ENCODE measurements at regions not wholly inside any gene's neighbourhood (a gene's known extent, or its start where the extent isn't known, plus 50 kb on each side); places are given as distances from the start of the nearest gene placed in this dataset.
"Not testable (repeated sequence)": the region's sequence is repeated elsewhere in the genome, so short reads cannot be mapped to it uniquely, and the experiment has no call there.

DNA sequence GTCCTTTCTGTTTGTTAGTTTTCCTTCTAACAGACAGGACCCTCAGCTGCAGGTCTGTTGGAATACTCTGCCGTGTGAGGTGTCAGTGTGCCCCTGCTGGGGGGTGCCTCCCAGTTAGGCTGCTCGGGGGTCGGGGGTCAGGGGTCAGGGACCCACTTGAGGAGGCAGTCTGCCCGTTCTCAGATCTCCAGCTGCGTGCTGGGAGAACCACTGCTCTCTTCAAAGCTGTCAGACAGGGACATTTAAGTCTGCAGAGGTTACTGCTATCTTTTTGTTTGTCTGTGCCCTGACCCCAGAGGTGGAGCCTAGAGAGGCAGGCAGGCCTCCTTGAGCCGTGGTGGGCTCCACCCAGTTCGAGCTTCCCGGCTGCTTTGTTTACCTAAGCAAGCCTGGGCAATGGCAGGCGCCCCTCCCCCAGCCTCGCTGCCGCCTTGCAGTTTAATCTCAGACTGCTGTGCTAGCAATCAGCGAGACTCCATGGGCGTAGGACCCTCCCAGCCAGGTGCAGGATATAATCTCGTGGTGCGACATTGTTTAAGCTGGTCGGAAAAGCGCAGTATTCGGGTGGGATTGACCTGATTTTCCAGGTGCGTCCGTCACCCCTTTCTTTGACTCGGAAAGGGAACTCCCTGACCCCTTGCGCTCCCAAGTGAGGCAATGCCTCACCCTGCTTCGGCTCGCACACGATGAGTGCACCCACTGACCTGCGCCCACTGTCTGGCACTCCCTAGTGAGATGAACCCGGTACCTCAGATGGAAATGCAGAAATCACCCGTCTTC lies 2002.0 kb upstream of the CDH6 start:
- DNase-seq (ENCODE audit: low read depth in 1 of 2, low spot score in 2 of 2): not testable (repeated sequence)

DNA sequence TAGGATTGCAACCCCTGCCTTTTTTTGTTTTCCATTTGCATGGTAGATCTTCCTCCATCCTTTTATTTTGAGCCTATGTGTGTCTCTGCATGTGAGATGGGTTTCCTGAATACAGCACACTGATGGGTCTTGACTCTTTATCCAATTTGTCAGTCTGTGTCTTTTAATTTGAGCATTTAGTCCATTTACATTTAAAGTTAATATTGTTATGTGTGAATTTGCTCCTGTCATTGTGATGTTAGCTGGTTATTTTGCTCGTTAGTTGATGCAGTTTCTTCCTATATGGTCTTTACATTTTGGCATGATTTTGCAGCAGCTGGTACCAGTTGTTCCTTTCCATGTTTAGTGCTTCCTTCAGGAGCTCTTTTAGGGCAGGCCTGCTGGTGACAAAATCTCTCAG lies 2003.1 kb upstream of the CDH6 start:
- H2BK120ac ChIP-seq (replicated peaks; ENCODE audit: low read depth, low read length); H3K23me2 ChIP-seq (ENCODE audit: low read depth, low read length); H2AFZ ChIP-seq (ENCODE audit: low read length); DNase-seq (ENCODE audit: low read depth in 1 of 2, low spot score in 2 of 2); H3K27ac ChIP-seq (ENCODE audit: low read depth, low read length); H3K14ac ChIP-seq (ENCODE audit: insufficient read length); H3K79me2 ChIP-seq (ENCODE audit: control insufficient read depth in 1 of 2, insufficient read depth in 2 of 2, low read length in 2 of 2); H3K4me2 ChIP-seq (ENCODE audit: insufficient read depth in 1 of 2, low read depth in 2 of 2, low read length in 2 of 2); H3K18ac ChIP-seq (ENCODE audit: extremely low read depth, low read length); H3K56ac ChIP-seq (replicated peaks; ENCODE audit: insufficient read length, low read depth, low read length); H3K23ac ChIP-seq (ENCODE audit: insufficient read length); H2BK5ac ChIP-seq (ENCODE audit: low read depth, low read length); H4K20me1 ChIP-seq (replicated peaks in 1 of 2; ENCODE audit: control insufficient read depth in 1 of 2, insufficient read depth in 2 of 2, low read length in 2 of 2); H2BK12ac ChIP-seq (ENCODE audit: low read depth, low read length); H3K4me1 ChIP-seq (replicated peaks in 1 of 4; ENCODE audit: control insufficient read depth in 3 of 4, insufficient read depth in 4 of 4, low read length in 3 of 4); H3K27me3 ChIP-seq (replicated peaks in 1 of 4; ENCODE audit: control insufficient read depth in 3 of 4, extremely low read depth in 1 of 4, insufficient read depth in 3 of 4, low read length in 3 of 4); POLR2A ChIA-PET (ENCODE audit: partially characterized antibody); H3K9ac ChIP-seq (replicated peaks in 1 of 4; ENCODE audit: extremely low read depth in 1 of 4, low read depth in 3 of 4, low read length in 3 of 4); H4K8ac ChIP-seq (ENCODE audit: extremely low read depth, insufficient read depth, low read length); CTCF ChIA-PET (ENCODE audit: partially characterized antibody); H4K5ac ChIP-seq (ENCODE audit: insufficient read length, low read depth, low read length); H3K36me3 ChIP-seq (ENCODE audit: control insufficient read depth in 2 of 4, insufficient read depth in 4 of 4, low read length in 3 of 4); FAIRE-seq; H3K79me1 ChIP-seq (ENCODE audit: low read depth, low read length); H3K4me3 ChIP-seq (ENCODE audit: extremely low read depth in 1 of 4, insufficient read depth in 2 of 4, low read depth in 3 of 4, low read length in 4 of 4); H4K91ac ChIP-seq (replicated peaks; ENCODE audit: insufficient read length, low read length); H2BK15ac ChIP-seq (ENCODE audit: low read length); H2BK20ac ChIP-seq (ENCODE audit: low read length); H3K9me3 ChIP-seq (ENCODE audit: insufficient read depth in 2 of 2, low read depth in 1 of 2, low read length in 1 of 2); H2AK5ac ChIP-seq (ENCODE audit: low read depth, low read length); H3K4ac ChIP-seq (replicated peaks; ENCODE audit: insufficient read length, low read depth, low read length): not testable (repeated sequence)
- WGBS, 2 experiments (ENCODE audit: extremely low coverage in 1 of 2, insufficient coverage in 1 of 2, insufficient read length in 1 of 2, insufficient replicate concordance in 2 of 2, low coverage in 1 of 2, low lambda C conversion rate in 2 of 2, missing lambda C conversion rate in 1 of 2): no CpG with 5 or more reads among the region's 1 CpG

More for the DNA sequence above, 2002.0 kb upstream of the CDH6 start:
- H2BK15ac ChIP-seq (ENCODE audit: low read length); H3K27ac ChIP-seq (ENCODE audit: low read depth, low read length); H3K4me2 ChIP-seq (ENCODE audit: insufficient read depth in 1 of 2, low read depth in 2 of 2, low read length in 2 of 2); H3K14ac ChIP-seq (ENCODE audit: insufficient read length); H3K4ac ChIP-seq (replicated peaks; ENCODE audit: insufficient read length, low read depth, low read length); H4K20me1 ChIP-seq (replicated peaks in 1 of 2; ENCODE audit: control insufficient read depth in 1 of 2, insufficient read depth in 2 of 2, low read length in 2 of 2); H3K4me1 ChIP-seq (replicated peaks in 1 of 4; ENCODE audit: control insufficient read depth in 3 of 4, insufficient read depth in 4 of 4, low read length in 3 of 4); H2BK5ac ChIP-seq (ENCODE audit: low read depth, low read length); FAIRE-seq; CTCF ChIA-PET (ENCODE audit: partially characterized antibody); H2BK12ac ChIP-seq (ENCODE audit: low read depth, low read length); H4K5ac ChIP-seq (ENCODE audit: insufficient read length, low read depth, low read length); H4K91ac ChIP-seq (replicated peaks; ENCODE audit: insufficient read length, low read length); H2BK120ac ChIP-seq (replicated peaks; ENCODE audit: low read depth, low read length); H3K27me3 ChIP-seq (replicated peaks in 1 of 4; ENCODE audit: control insufficient read depth in 3 of 4, extremely low read depth in 1 of 4, insufficient read depth in 3 of 4, low read length in 3 of 4); H3K9ac ChIP-seq (replicated peaks in 1 of 4; ENCODE audit: extremely low read depth in 1 of 4, low read depth in 3 of 4, low read length in 3 of 4); H2BK20ac ChIP-seq (ENCODE audit: low read length); H3K9me3 ChIP-seq (ENCODE audit: insufficient read depth in 2 of 2, low read depth in 1 of 2, low read length in 1 of 2); H3K79me2 ChIP-seq (ENCODE audit: control insufficient read depth in 1 of 2, insufficient read depth in 2 of 2, low read length in 2 of 2); H4K8ac ChIP-seq (ENCODE audit: extremely low read depth, insufficient read depth, low read length); H3K56ac ChIP-seq (replicated peaks; ENCODE audit: insufficient read length, low read depth, low read length); H3K18ac ChIP-seq (ENCODE audit: extremely low read depth, low read length); POLR2A ChIA-PET (ENCODE audit: partially characterized antibody); H3K4me3 ChIP-seq (ENCODE audit: extremely low read depth in 1 of 4, insufficient read depth in 2 of 4, low read depth in 3 of 4, low read length in 4 of 4); H3K79me1 ChIP-seq (ENCODE audit: low read depth, low read length); H3K36me3 ChIP-seq (ENCODE audit: control insufficient read depth in 2 of 4, insufficient read depth in 4 of 4, low read length in 3 of 4); H3K23ac ChIP-seq (ENCODE audit: insufficient read length); H2AFZ ChIP-seq (ENCODE audit: low read length); H2AK5ac ChIP-seq (ENCODE audit: low read depth, low read length); H3K23me2 ChIP-seq (ENCODE audit: low read depth, low read length): not testable (repeated sequence)
- WGBS, 2 experiments (ENCODE audit: extremely low coverage in 1 of 2, insufficient coverage in 1 of 2, insufficient read length in 1 of 2, insufficient replicate concordance in 2 of 2, low coverage in 1 of 2, low lambda C conversion rate in 2 of 2, missing lambda C conversion rate in 1 of 2): 66% methylated on average over 12 of the region's 28 CpGs; no CpG with 5 or more reads in 1 of the 2 experiments

All from H1 (cell line).